Testis (tissue), 2 donors: ENCODE measurements at regions not wholly inside any gene's neighbourhood (a gene's known extent, or its start where the extent isn't known, plus 50 kb on each side); places are given as distances from the start of the nearest gene placed in this dataset.

Experiments used
- DNase-seq: peaks from one replicate; pipeline ENCODE4 v3.0.0-alpha.2; 2019
- H3K27ac ChIP-seq, 2 donors: fragments of 200-600 bp; sonication (generic); one replicate each; pipeline ENCODE4 v1.5.1; 2019
- H3K27me3 ChIP-seq: fragments of 200-600 bp; sonication (generic); one replicate; pipeline ENCODE4 v1.5.1; 2019
- H3K36me3 ChIP-seq: fragments of 200-600 bp; sonication (generic); one replicate; pipeline ENCODE4 v1.5.1; 2017; ENCODE audit warnings: low read depth; ENCODE audit errors: missing control alignments
- H3K4me1 ChIP-seq: fragments of 200-600 bp; sonication (generic); one replicate; pipeline ENCODE4 v1.5.1; 2019
- H3K4me3 ChIP-seq, 2 donors: fragments of 200-600 bp; sonication (generic); one replicate each; pipeline ENCODE4 v1.5.1; 2017 to 2019
- H3K9me3 ChIP-seq: fragments of 200-600 bp; sonication (generic); one replicate; pipeline ENCODE4 v1.5.1; 2017
- CTCF ChIP-seq, 3 experiments: fragments of 450-650 bp in 2 of 3; fragments of 200-600 bp in 1 of 3; sonication (generic) in 1 of 3; IDR thresholded peaks; one replicate each; pipeline ENCODE4 v1.5.1; 2016 to 2019; ENCODE audit warnings: antibody characterized with exemption in 3 of 3, mild to moderate bottlenecking in 2 of 3, moderate library complexity in 1 of 3
- POLR2A ChIP-seq: fragments of 450-650 bp; IDR thresholded peaks from one replicate; pipeline ENCODE4 v1.6.1; 2017; ENCODE audit warnings: antibody characterized with exemption, mild to moderate bottlenecking, moderate library complexity
- WGBS, 2 donors: methylation state at CpG; one replicate each; pipeline ENCODE4 v1.1.5; 2018; 5-methylcytosine and 5-hydroxymethylcytosine counted together
- intact Hi-C: fragments of 100-400 bp; cut with DNase I; formaldehyde crosslinking; loops from one replicate; pipeline ENCODE4 v1.15.1; 2023; ENCODE audit warnings: low total_unique reads

GRCh38 chr9:134553061-134553891 is 88.3 kb upstream of the COL5A1 start:
- TF ChIP-seq POLR2A (no peak), CTCF (IDR thresholded peaks at IDR 0.05) (no peak)
- 73 to 77% methylated on average over 20 to 26 of the region's 26 CpGs for WGBS, 2 donors
- Histone ChIP-seq H3K27me3 (no peaks in the 10 kb centered on the region), H3K4me1 (no peaks in the 10 kb centered on the region), H3K9me3 (no peaks in the 10 kb centered on the region), H3K4me3 (no peak overlapping the region), H3K36me3 (no peaks in the 10 kb centered on the region), H3K27ac (no peak overlapping the region)
- DNase-seq, result no peak
- intact Hi-C loops, result no loop called here

GRCh38 chr9:134553996-134554372 is 87.6 kb upstream of the COL5A1 start:
- Histone ChIP-seq H3K27ac (no peak overlapping the region), H3K27me3 (no peaks in the 10 kb centered on the region), H3K36me3 (no peaks in the 10 kb centered on the region), H3K4me3 (no peak overlapping the region), H3K9me3 (no peaks in the 10 kb centered on the region), H3K4me1 (no peaks in the 10 kb centered on the region)
- intact Hi-C loops, result no loop called here
- DNase-seq, result no peak
- 84 to 86% methylated on average over 10 of the region's 10 CpGs for WGBS, 2 donors
- TF ChIP-seq POLR2A, result no peak
- TF ChIP-seq CTCF (IDR thresholded peaks at IDR 0.05), result no peak

GRCh38 chr9:134554373-134555093 is 87.1 kb upstream of the COL5A1 start:
- intact Hi-C loops, result no loop called here
- TF ChIP-seq POLR2A (no peak), CTCF (IDR thresholded peaks at IDR 0.05) (no peak)
- Histone ChIP-seq H3K36me3 (no peaks in the 10 kb centered on the region), H3K4me1 (no peaks in the 10 kb centered on the region), H3K27me3 (no peaks in the 10 kb centered on the region), H3K9me3 (no peaks in the 10 kb centered on the region), H3K4me3 (no peak overlapping the region), H3K27ac (no peak overlapping the region)
- WGBS, 2 donors, result 80% methylated on average over 1 to 19 of the region's 22 CpGs
- DNase-seq, result no peak

GRCh38 chr9:134555094-134555650 is 86.4 kb upstream of the COL5A1 start:
- intact Hi-C loops, result no loop called here
- no peaks in the 10 kb centered on the region for H3K4me1 ChIP-seq
- no peak for DNase-seq
- WGBS, 2 donors, result 50 to 75% methylated on average over 1 to 9 of the region's 9 CpGs
- H3K4me3 ChIP-seq, result no peak overlapping the region
- no peaks in the 10 kb centered on the region for H3K36me3 ChIP-seq
- H3K27me3 ChIP-seq, result no peaks in the 10 kb centered on the region
- H3K27ac ChIP-seq, result no peak overlapping the region
- H3K9me3 ChIP-seq, result no peaks in the 10 kb centered on the region
- TF ChIP-seq POLR2A (no peak), CTCF (IDR thresholded peaks at IDR 0.05) (no peak)
